Activated naive CD4-positive, alpha-beta T cell treated with anti-CD3 and anti-CD28 coated beads for 36 hours (primary cell): ENCODE measurements at regions not wholly inside any gene's neighbourhood (a gene's known extent, or its start where the extent isn't known, plus 50 kb on each side); places are given as distances from the start of the nearest gene placed in this dataset.

Source experiments
- CTCF ChIA-PET: fragments of 350-600 bp; sonication (Branson Sonifier 250); formaldehyde crosslinking; loops from one replicate; lab custom pipeline; 2021; ENCODE audit warnings: antibody characterized with exemption; lab: Charles Lee
- DNase-seq: peaks from one replicate; pipeline ENCODE4 v3.0.0-alpha.2; 2020
- H3K27ac Mint-ChIP-seq: one replicate; pipeline ENCODE4 v1.8.0; 2021; ENCODE audit warnings: mild to moderate bottlenecking, mixed read lengths
- H3K27me3 Mint-ChIP-seq: one replicate; pipeline ENCODE4 v1.8.0; 2021; ENCODE audit warnings: low read depth, mixed read lengths
- H3K36me3 Mint-ChIP-seq: one replicate; pipeline ENCODE4 v1.8.0; 2021; ENCODE audit warnings: low read depth, mixed read lengths
- H3K4me1 Mint-ChIP-seq: one replicate; pipeline ENCODE4 v1.8.0; 2021; ENCODE audit warnings: low read depth, mixed read lengths
- H3K4me3 Mint-ChIP-seq: one replicate; pipeline ENCODE4 v1.8.0; 2021; ENCODE audit warnings: mild to moderate bottlenecking, moderate library complexity, mixed read lengths
- H3K9me3 Mint-ChIP-seq: one replicate; pipeline ENCODE4 v1.8.0; 2021; ENCODE audit warnings: mixed read lengths
- intact Hi-C: fragments of 100-400 bp; cut with micrococcal nuclease; formaldehyde crosslinking; loops from one replicate; pipeline ENCODE4 v1.15.1; 2023

GRCh38 chr5:5017827-5018577 is 122.1 kb upstream of the ADAMTS16 start:
- Mint-ChIP-seq H3K36me3 (no peaks in the 10 kb centered on the region), H3K27me3 (peaks cover 2% of the 10 kb centered on the region), H3K4me3 (no peak overlapping the region), H3K4me1 (no peaks in the 10 kb centered on the region), H3K9me3 (no peaks in the 10 kb centered on the region), H3K27ac (no peak overlapping the region)
- CTCF ChIA-PET = no interaction called here
- intact Hi-C loops = no loop called here
- no peak for DNase-seq

DNA sequence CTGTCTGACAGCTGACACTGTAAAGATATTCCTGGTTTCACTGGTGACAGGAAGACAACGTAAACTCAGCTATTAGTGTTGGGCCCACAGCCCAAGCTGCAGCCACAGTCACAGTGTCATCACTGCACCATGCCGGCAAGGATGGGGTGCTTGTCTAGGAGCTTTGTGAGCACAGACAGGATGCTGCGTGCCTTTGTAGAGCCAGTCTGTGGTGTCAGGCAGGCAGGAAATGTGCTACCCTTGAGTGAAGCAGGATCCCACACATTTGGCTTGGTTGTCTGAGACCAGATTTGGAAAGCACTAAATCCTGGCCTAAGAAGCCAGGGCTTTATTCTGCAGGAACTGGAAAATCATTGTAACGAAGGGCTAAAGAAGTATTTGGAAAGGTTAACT is 121.6 kb upstream of the ADAMTS16 start:
- DNase-seq = no peak
- Mint-ChIP-seq H3K36me3 (no peaks in the 10 kb centered on the region), H3K27me3 (peaks cover 2% of the 10 kb centered on the region), H3K9me3 (no peaks in the 10 kb centered on the region), H3K4me1 (no peaks in the 10 kb centered on the region), H3K27ac (no peak overlapping the region), H3K4me3 (no peak overlapping the region)
- intact Hi-C loops = no loop called here
- CTCF ChIA-PET = no interaction called here

DNA sequence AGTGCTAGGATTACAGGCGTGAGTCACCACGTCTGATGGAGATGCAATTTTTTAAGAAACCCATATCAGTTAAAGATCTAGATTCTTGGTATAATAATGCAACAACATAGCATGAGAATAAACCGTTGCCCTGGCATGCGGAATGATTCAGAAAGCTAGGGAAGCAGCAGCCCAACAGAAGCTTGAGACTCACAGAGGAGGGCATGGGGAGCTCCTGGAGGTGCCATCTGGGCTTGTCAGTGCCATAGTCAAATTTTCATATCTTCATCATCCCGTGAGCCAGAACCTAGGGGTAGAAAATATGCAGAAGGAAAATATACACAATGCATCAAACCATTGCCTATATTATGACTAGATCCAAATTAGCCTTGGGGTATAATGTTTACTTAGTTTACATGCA is 118.7 kb upstream of the ADAMTS16 start:
- intact Hi-C loops = no loop called here
- Mint-ChIP-seq H3K4me1 (peaks cover 4% of the 10 kb centered on the region), H3K27me3 (no peaks in the 10 kb centered on the region), H3K9me3 (peaks cover 2% of the 10 kb centered on the region), H3K4me3 (no peak overlapping the region), H3K36me3 (no peaks in the 10 kb centered on the region), H3K27ac (no peak overlapping the region)
- CTCF ChIA-PET = no interaction called here
- DNase-seq = no peak

DNA sequence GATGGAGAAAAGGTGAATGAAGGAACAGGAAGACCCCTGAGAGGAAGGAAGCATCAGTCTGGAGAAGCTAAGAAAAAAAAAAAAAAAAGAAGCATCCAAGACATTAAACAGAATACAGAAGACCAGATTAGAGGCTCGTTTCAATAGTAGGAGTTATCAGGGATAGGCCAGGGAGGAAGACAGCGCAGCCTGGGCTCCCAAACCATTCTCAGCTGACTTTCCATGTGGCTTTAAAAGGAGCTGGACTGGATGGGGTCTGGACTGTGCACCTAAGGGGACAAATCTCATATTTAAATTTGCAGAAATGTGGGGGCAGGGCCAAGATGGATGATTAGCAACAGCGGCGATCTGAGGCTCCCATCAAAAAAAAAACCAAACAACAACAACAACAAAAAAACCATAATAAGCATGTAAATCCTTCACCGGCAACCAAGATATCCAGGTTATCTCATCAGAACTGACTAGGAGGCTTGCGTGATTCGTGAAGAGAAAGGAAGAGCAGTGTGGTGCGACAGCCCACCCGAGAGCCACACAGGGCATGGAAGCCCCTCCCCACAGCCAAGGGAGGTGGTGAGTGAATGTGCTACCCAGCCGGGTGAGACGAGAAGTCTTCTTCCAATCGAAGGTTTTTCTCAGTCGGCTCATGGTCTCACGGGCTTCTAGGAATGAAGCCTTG is 114.9 kb upstream of the ADAMTS16 start:
- Mint-ChIP-seq H3K9me3 (peaks cover 2% of the 10 kb centered on the region), H3K27ac (no peak overlapping the region), H3K4me1 (peaks cover 4% of the 10 kb centered on the region), H3K36me3 (no peaks in the 10 kb centered on the region), H3K27me3 (no peaks in the 10 kb centered on the region), H3K4me3 (no peak overlapping the region)
- CTCF ChIA-PET = no interaction called here
- DNase-seq = no peak
- intact Hi-C loops = no loop called here

DNA sequence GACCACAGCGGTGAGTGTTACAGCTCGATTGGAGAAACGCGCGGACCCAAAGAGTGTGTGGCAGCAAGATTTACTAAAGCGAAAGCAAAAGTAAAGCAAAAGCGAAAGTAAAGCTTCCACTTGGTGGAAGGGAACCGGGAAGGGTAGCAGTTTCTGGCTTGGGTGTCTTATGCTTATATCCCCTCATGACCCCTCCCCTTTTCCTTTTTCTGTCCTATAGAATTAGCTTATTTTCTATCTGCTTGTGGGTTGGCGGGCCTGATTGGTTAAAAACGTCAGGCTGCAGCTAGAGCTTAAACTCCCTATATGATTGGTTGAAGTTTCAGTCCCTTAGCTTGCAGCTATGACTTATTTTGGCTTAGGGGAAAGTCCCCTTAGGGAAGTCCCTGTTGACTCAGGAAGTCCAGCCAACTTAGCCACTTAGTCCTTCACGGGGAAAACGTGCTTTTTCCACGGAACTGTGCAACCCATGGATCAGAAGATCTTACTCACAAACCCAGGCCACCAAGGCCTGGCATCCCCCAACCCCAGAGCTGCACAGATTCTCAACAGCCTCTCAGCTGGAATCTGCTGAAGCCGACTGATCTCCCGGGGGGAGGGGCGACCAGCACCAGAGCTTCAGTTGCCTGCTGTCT is 114.2 kb upstream of the ADAMTS16 start:
- peaks cover 5% of the 10 kb centered on the region for H3K9me3 Mint-ChIP-seq
- intact Hi-C loops = no loop called here

GRCh38 chr5:5026409-5026785 is 113.7 kb upstream of the ADAMTS16 start:
- intact Hi-C loops = no loop called here
- H3K36me3 Mint-ChIP-seq = no peaks in the 10 kb centered on the region
- H3K27ac Mint-ChIP-seq = no peak overlapping the region
- no peaks in the 10 kb centered on the region for H3K27me3 Mint-ChIP-seq
- peaks cover 4% of the 10 kb centered on the region for H3K4me1 Mint-ChIP-seq
- CTCF ChIA-PET = no interaction called here
- no peak for DNase-seq
- H3K4me3 Mint-ChIP-seq = no peak overlapping the region
- H3K9me3 Mint-ChIP-seq = peaks cover 5% of the 10 kb centered on the region

More for the DNA sequence above, 114.2 kb upstream of the ADAMTS16 start:
- CTCF ChIA-PET = no interaction called here
- Mint-ChIP-seq H3K4me1 (peaks cover 4% of the 10 kb centered on the region), H3K27me3 (no peaks in the 10 kb centered on the region), H3K4me3 (no peak overlapping the region), H3K27ac (no peak overlapping the region), H3K36me3 (no peaks in the 10 kb centered on the region)
- DNase-seq = no peak

DNA sequence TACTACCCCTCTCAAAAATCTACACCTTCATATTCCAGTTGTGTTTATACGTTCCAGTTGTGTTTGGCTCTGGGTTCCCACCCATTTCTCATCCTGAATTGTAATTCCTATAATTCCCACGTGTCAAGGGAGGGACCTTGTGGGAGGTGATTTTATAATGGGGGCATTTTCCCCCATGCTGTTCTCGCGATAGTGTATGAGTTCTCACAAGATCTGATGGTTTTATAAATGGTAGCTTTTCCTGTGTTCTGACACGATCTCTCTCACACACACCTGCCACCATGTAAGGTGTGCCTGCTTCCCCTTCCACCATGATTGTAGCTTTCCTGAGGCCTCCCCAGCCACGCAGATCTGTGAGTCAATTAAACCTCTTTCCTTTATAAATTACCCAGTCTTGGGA is 108.5 kb upstream of the ADAMTS16 start:
- no peak overlapping the region for H3K27ac Mint-ChIP-seq
- intact Hi-C loops = no loop called here
- no peak for DNase-seq
- H3K9me3 Mint-ChIP-seq = peaks cover 5% of the 10 kb centered on the region
- CTCF ChIA-PET = no interaction called here
- no peak overlapping the region for H3K4me3 Mint-ChIP-seq
- H3K27me3 Mint-ChIP-seq = peaks cover 2% of the 10 kb centered on the region
- H3K4me1 Mint-ChIP-seq = no peaks in the 10 kb centered on the region
- no peaks in the 10 kb centered on the region for H3K36me3 Mint-ChIP-seq

- CTCF ChIA-PET = no interaction called here
These were observed 102.5 kb upstream of the ADAMTS16 start for GRCh38 chr5:5037674-5038073.

DNA sequence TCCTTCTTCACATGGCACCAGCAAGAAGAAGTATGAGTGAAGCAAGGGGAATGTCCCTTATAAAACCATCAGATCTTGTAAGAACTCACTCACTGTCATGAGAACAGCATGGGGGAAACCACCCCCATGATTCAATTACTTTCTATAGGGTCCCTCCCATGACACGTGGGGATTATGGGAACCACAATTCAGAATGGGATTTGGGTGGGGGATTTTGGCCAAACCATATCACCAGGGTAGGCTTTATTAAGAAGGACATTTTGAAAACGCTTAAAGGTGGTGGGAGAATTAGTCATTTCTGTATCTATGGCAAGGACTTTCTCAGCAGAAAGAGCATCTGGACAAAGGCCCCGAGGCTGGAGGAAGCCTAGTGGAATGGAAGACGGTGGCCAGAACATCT is 100.2 kb upstream of the ADAMTS16 start:
- Mint-ChIP-seq H3K36me3 (no peaks in the 10 kb centered on the region), H3K27me3 (no peaks in the 10 kb centered on the region), H3K4me1 (no peaks in the 10 kb centered on the region), H3K27ac (no peak overlapping the region), H3K9me3 (no peaks in the 10 kb centered on the region), H3K4me3 (no peak overlapping the region)
- CTCF ChIA-PET = no interaction called here
- intact Hi-C loops = no loop called here
- no peak for DNase-seq

More at GRCh38 chr5:5037674-5038073, 102.5 kb upstream of the ADAMTS16 start:
- Mint-ChIP-seq H3K9me3 (no peaks in the 10 kb centered on the region), H3K27ac (no peak overlapping the region), H3K4me1 (no peaks in the 10 kb centered on the region), H3K4me3 (no peak overlapping the region), H3K27me3 (peaks cover 2% of the 10 kb centered on the region), H3K36me3 (no peaks in the 10 kb centered on the region)
- DNase-seq = no peak
- intact Hi-C loops = no loop called here

DNA sequence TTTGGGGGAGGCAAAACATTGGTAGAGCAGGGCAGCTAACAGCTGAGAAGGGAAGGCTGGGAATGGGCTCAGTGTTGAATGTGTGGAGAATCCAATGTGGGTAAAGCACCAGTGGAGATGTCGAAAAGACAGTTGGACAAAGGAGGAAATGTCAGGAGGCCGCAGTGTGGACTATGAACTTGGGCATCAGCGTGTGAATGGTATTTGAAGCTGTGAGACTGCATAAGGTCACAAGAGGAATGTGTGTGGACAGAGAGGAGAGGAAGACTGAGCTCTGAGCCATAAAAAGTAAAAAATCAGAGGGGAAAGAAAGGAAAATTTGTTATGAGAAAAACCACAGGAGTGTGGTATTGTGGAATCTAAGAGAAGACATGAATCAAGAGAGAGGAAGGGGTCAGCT is 99.4 kb upstream of the ADAMTS16 start:
- Mint-ChIP-seq H3K4me1 (no peaks in the 10 kb centered on the region), H3K4me3 (no peak overlapping the region), H3K27ac (no peak overlapping the region), H3K27me3 (no peaks in the 10 kb centered on the region), H3K9me3 (no peaks in the 10 kb centered on the region), H3K36me3 (no peaks in the 10 kb centered on the region)
- intact Hi-C loops = no loop called here
- CTCF ChIA-PET = no interaction called here
- no peak for DNase-seq

- no peak overlapping the region for H3K4me3 Mint-ChIP-seq
- H3K9me3 Mint-ChIP-seq = no peaks in the 10 kb centered on the region
- H3K27ac Mint-ChIP-seq = no peak overlapping the region
- DNase-seq = no peak
- CTCF ChIA-PET = no interaction called here
- no peaks in the 10 kb centered on the region for H3K27me3 Mint-ChIP-seq
- H3K4me1 Mint-ChIP-seq = no peaks in the 10 kb centered on the region
- intact Hi-C loops = no loop called here
- H3K36me3 Mint-ChIP-seq = no peaks in the 10 kb centered on the region
These were observed 97.3 kb upstream of the ADAMTS16 start for GRCh38 chr5:5042806-5043205.

GRCh38 chr5:5043346-5043745 is 96.8 kb upstream of the ADAMTS16 start:
- no peaks in the 10 kb centered on the region for H3K36me3 Mint-ChIP-seq
- H3K27ac Mint-ChIP-seq = no peak overlapping the region
- H3K9me3 Mint-ChIP-seq = no peaks in the 10 kb centered on the region
- H3K4me1 Mint-ChIP-seq = no peaks in the 10 kb centered on the region
- intact Hi-C loops = no loop called here
- no peak for DNase-seq
- H3K27me3 Mint-ChIP-seq = no peaks in the 10 kb centered on the region
- CTCF ChIA-PET = no interaction called here
- H3K4me3 Mint-ChIP-seq = no peak overlapping the region
